ENCODE measurements at regions not wholly inside any gene's neighbourhood (a gene's known extent, or its start where the extent isn't known, plus 50 kb on each side); places are given as distances from the start of the nearest gene placed in this dataset.
"Not testable (repeated sequence)": the region's sequence is repeated elsewhere in the genome, so short reads cannot be mapped to it uniquely, and the experiment has no call there.

DNA sequence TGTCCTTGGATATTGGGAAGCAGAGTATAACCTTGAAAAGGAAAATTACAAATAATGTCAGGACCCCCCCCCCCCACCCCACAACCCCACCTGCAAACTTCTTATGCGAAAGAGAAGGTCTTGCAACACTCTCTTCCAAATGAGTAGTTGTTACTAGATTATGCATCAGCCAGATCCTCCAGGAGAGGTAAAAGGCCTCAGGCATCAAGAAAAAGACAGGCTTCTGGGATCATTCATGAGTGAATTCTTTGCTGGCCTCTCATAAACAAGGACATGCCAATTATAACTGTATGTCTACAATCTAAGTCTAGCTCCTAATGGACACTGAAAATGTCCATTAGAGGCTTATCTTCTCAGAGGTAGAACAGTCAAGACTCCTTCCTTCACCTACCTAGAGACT lies 1443.3 kb downstream of the RAPGEF2 start:
- no peak for DNase-seq (ENCODE audit: low read depth, low spot score)
- Histone ChIP-seq H3K4me1 (ENCODE audit: control insufficient read depth in 1 of 2, insufficient read depth in 2 of 2, low read length in 2 of 2) (no peaks in the 10 kb centered on the region), H3K9me3 (ENCODE audit: control insufficient read depth in 1 of 2, insufficient read depth in 1 of 2, low read depth in 1 of 2, low read length in 2 of 2) (no peaks in the 10 kb centered on the region), H3K9ac (ENCODE audit: low read length) (no peak overlapping the region), H2AFZ (ENCODE audit: low read depth, low read length, poor library complexity, severe bottlenecking) (no peak overlapping the region), H3K27me3 (ENCODE audit: insufficient read depth, low read length) (no peaks in the 10 kb centered on the region), H4K20me1 (ENCODE audit: insufficient read depth) (no peaks in the 10 kb centered on the region), H3K36me3 (ENCODE audit: control insufficient read depth in 1 of 2, insufficient read depth in 2 of 2, low read length in 2 of 2) (no peaks in the 10 kb centered on the region), H3K9me2 (ENCODE audit: insufficient read depth) (no peaks in the 10 kb centered on the region), H3K27ac (ENCODE audit: low read depth, low read length) (no peak overlapping the region), H3K79me2 (ENCODE audit: insufficient read depth, low read length) (no peaks in the 10 kb centered on the region), H3K4me3 (replicated peaks in 1 of 2; ENCODE audit: low read depth in 1 of 2, low read length in 2 of 2) (no peak overlapping the region), H3K4me2 (ENCODE audit: low read length) (no peak overlapping the region)
- intact Hi-C loops (cut with micrococcal nuclease) = no loop called here
- TF ChIP-seq, protein P1, sequence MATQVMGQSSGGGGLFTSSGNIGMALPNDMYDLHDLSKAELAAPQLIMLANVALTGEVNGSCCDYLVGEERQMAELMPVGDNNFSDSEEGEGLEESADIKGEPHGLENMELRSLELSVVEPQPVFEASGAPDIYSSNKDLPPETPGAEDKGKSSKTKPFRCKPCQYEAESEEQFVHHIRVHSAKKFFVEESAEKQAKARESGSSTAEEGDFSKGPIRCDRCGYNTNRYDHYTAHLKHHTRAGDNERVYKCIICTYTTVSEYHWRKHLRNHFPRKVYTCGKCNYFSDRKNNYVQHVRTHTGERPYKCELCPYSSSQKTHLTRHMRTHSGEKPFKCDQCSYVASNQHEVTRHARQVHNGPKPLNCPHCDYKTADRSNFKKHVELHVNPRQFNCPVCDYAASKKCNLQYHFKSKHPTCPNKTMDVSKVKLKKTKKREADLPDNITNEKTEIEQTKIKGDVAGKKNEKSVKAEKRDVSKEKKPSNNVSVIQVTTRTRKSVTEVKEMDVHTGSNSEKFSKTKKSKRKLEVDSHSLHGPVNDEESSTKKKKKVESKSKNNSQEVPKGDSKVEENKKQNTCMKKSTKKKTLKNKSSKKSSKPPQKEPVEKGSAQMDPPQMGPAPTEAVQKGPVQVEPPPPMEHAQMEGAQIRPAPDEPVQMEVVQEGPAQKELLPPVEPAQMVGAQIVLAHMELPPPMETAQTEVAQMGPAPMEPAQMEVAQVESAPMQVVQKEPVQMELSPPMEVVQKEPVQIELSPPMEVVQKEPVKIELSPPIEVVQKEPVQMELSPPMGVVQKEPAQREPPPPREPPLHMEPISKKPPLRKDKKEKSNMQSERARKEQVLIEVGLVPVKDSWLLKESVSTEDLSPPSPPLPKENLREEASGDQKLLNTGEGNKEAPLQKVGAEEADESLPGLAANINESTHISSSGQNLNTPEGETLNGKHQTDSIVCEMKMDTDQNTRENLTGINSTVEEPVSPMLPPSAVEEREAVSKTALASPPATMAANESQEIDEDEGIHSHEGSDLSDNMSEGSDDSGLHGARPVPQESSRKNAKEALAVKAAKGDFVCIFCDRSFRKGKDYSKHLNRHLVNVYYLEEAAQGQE (IDR thresholded peaks at IDR 0.05; ENCODE audit: low read depth) = no peak
- no peak for TF ChIP-seq SP1 (IDR thresholded peaks at IDR 0.05; ENCODE audit: low read depth)
- no peak for TF ChIP-seq ZNF274 (IDR thresholded peaks at IDR 0.05; ENCODE audit: low read depth, low read length)
- TF ChIP-seq EGR1 (IDR thresholded peaks at IDR 0.05; ENCODE audit: low read depth) = no peak
- no peak for TF ChIP-seq RAD21 (IDR thresholded peaks at IDR 0.05; ENCODE audit: low read depth)
- no peak for TF ChIP-seq POLR2A (IDR thresholded peaks at IDR 0.05; ENCODE audit: borderline replicate concordance, extremely low read depth, insufficient read depth, insufficient read length)
- TF ChIP-seq ZFX (IDR thresholded peaks at IDR 0.05) = no peak
- TF ChIP-seq EZH2phosphoT487 (IDR thresholded peaks at IDR 0.05; ENCODE audit: borderline replicate concordance) = no peak
- no peak for TF ChIP-seq CBX3 (IDR thresholded peaks at IDR 0.05; ENCODE audit: low read depth)
- TF ChIP-seq, protein P2, sequence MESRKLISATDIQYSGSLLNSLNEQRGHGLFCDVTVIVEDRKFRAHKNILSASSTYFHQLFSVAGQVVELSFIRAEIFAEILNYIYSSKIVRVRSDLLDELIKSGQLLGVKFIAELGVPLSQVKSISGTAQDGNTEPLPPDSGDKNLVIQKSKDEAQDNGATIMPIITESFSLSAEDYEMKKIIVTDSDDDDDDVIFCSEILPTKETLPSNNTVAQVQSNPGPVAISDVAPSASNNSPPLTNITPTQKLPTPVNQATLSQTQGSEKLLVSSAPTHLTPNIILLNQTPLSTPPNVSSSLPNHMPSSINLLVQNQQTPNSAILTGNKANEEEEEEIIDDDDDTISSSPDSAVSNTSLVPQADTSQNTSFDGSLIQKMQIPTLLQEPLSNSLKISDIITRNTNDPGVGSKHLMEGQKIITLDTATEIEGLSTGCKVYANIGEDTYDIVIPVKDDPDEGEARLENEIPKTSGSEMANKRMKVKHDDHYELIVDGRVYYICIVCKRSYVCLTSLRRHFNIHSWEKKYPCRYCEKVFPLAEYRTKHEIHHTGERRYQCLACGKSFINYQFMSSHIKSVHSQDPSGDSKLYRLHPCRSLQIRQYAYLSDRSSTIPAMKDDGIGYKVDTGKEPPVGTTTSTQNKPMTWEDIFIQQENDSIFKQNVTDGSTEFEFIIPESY (IDR thresholded peaks at IDR 0.05; ENCODE audit: extremely low read depth, insufficient replicate concordance, low read length) = no peak
- TF ChIP-seq TCF7L2 (IDR thresholded peaks at IDR 0.05; ENCODE audit: borderline replicate concordance, extremely low read depth, insufficient read depth, insufficient read length) = no peak
- TF ChIP-seq, protein P3, sequence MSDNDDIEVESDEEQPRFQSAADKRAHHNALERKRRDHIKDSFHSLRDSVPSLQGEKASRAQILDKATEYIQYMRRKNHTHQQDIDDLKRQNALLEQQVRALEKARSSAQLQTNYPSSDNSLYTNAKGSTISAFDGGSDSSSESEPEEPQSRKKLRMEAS (IDR thresholded peaks at IDR 0.05) = no peak
- no peak for TF ChIP-seq SIN3A (IDR thresholded peaks at IDR 0.05; ENCODE audit: low read depth)
- POLR2A ChIA-PET = no interaction called here
- RAD21 ChIA-PET (ENCODE audit: low non-redundant PET in 1 of 2, low total read pairs in 2 of 2, uncharacterized antibody in 2 of 2, unreplicated experiment in 2 of 2) = no interaction called here
- CTCF ChIA-PET = no interaction called here
- no TSS peak for BruUV-seq (replicated peaks)
- ATAC-seq = no peak

DNA sequence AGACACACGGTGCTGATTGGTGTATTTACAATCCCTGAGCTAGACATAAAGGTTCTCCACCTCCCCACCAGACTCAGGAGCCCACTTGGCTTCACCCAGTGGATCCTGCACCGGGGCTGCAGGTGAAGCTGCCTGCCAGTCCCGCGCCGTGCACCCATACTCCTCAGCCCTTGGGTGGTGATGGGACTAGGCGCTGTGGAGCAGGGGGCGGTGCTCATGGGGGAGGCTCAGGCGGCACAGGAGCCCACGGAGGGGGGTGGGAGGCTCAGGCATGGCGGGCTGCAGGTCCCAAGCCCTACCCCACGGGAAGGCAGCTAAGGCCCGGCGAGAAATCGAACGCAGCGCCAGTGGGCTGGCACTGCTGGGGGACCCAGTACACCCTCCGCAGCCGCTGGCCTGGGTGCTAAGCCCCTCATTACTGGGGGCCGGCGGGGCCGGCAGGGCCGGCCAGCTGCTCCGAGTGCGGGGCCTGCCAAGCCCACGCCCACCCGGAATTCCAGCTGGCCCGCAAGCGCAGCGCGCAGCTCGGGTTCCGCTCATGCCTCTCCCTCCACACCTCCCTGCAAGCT lies 1447.2 kb downstream of the RAPGEF2 start:
- H3K9me3 ChIP-seq (ENCODE audit: control insufficient read depth in 1 of 2, insufficient read depth in 1 of 2, low read depth in 1 of 2, low read length in 2 of 2); H3K9me2 ChIP-seq (ENCODE audit: insufficient read depth); CTCF ChIA-PET; H3K9ac ChIP-seq (ENCODE audit: low read length); DNase-seq (ENCODE audit: low read depth, low spot score); RAD21 ChIA-PET (ENCODE audit: low non-redundant PET in 1 of 2, low total read pairs in 2 of 2, uncharacterized antibody in 2 of 2, unreplicated experiment in 2 of 2); H3K4me1 ChIP-seq (ENCODE audit: control insufficient read depth in 1 of 2, insufficient read depth in 2 of 2, low read length in 2 of 2); H3K27me3 ChIP-seq (ENCODE audit: insufficient read depth, low read length); H3K4me2 ChIP-seq (ENCODE audit: low read length); H3K27ac ChIP-seq (ENCODE audit: low read depth, low read length); H4K20me1 ChIP-seq (ENCODE audit: insufficient read depth); ATAC-seq; intact Hi-C loops (cut with micrococcal nuclease); POLR2A ChIA-PET; H3K36me3 ChIP-seq (ENCODE audit: control insufficient read depth in 1 of 2, insufficient read depth in 2 of 2, low read length in 2 of 2); H2AFZ ChIP-seq (ENCODE audit: low read depth, low read length, poor library complexity, severe bottlenecking); H3K4me3 ChIP-seq (replicated peaks in 1 of 2; ENCODE audit: low read depth in 1 of 2, low read length in 2 of 2); H3K79me2 ChIP-seq (ENCODE audit: insufficient read depth, low read length); BruUV-seq (replicated peaks): not testable (repeated sequence)

Data from HCT116 (cell line).